ENCODE measurements at regions not wholly inside any gene's neighbourhood (a gene's known extent, or its start where the extent isn't known, plus 50 kb on each side); places are given as distances from the start of the nearest gene placed in this dataset.
A peak's percentile ranks its signal among the peaks of the same experiment; 100 is the strongest.

DNA sequence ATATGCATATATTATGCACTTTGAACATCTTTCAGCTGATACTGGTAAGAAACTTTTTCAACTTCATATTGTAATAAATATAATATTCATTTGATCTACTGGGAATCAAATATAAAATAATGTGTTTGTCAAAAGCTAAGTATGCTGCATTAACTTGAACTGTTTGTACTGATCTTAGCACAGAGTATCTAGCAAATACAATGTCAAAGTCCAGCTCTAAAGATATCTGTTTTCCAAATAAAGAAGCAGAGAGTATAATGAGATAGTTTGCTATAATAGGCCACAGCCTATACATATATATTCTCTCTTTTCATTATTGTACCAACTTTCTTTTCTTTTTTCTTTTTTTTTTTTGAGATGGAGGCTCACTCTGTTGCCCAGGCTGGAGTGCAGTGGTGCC is 417.0 kb downstream of the TMEM161B start:
- CTCF ChIA-PET, result no interaction called here
- POLR2A ChIA-PET (ENCODE audit: low non-redundant PET), result no interaction called here
- no TSS peak for BruUV-seq (replicated peaks)
- H3K36me3 ChIP-seq (ENCODE audit: insufficient read depth, low read length, poor library complexity, severe bottlenecking), result no peaks in the 10 kb centered on the region
- no peak overlapping the region for H3K27ac ChIP-seq (ENCODE audit: low read depth, low read length, poor library complexity, severe bottlenecking)
- no peaks in the 10 kb centered on the region for H3K9me3 ChIP-seq (ENCODE audit: low read depth, low read length, poor library complexity, severe bottlenecking)
- intact Hi-C loops (cut with micrococcal nuclease; ENCODE audit: unreplicated experiment), result no loop called here
- DNase-seq (ENCODE audit: low spot score), result no peak
- no peak overlapping the region for H3K4me3 ChIP-seq (ENCODE audit: low read depth, low read length, poor library complexity, severe bottlenecking)
- H3K4me1 ChIP-seq (ENCODE audit: insufficient read depth, low read length, poor library complexity, severe bottlenecking), result no peaks in the 10 kb centered on the region
- no peaks in the 10 kb centered on the region for H3K27me3 ChIP-seq (replicated peaks; ENCODE audit: insufficient read depth, low read depth, low read length, poor library complexity)
- no peak for TF ChIP-seq CTCF (conservative IDR thresholded peaks at IDR 0.05; ENCODE audit: low read depth, low read length)
- no peak for TF ChIP-seq EZH2 (IDR thresholded peaks at IDR 0.05; ENCODE audit: borderline replicate concordance, low read depth, low read length, poor library complexity, severe bottlenecking)

GRCh38 chr5:87850843-87851242 is 417.8 kb downstream of the TMEM161B start:
- Histone ChIP-seq H3K27ac (ENCODE audit: low read depth, low read length, poor library complexity, severe bottlenecking) (no peak overlapping the region), H3K36me3 (ENCODE audit: insufficient read depth, low read length, poor library complexity, severe bottlenecking) (no peaks in the 10 kb centered on the region), H3K27me3 (replicated peaks; ENCODE audit: insufficient read depth, low read depth, low read length, poor library complexity) (no peaks in the 10 kb centered on the region), H3K9me3 (ENCODE audit: low read depth, low read length, poor library complexity, severe bottlenecking) (no peaks in the 10 kb centered on the region), H3K4me3 (ENCODE audit: low read depth, low read length, poor library complexity, severe bottlenecking) (no peak overlapping the region), H3K4me1 (ENCODE audit: insufficient read depth, low read length, poor library complexity, severe bottlenecking) (no peaks in the 10 kb centered on the region)
- ChIA-PET CTCF (no interaction called here), POLR2A (ENCODE audit: low non-redundant PET) (no interaction called here)
- intact Hi-C loops (cut with micrococcal nuclease; ENCODE audit: unreplicated experiment), result no loop called here
- BruUV-seq (replicated peaks), result no TSS peak
- TF ChIP-seq EZH2 (IDR thresholded peaks at IDR 0.05; ENCODE audit: borderline replicate concordance, low read depth, low read length, poor library complexity, severe bottlenecking) (no peak), CTCF (conservative IDR thresholded peaks at IDR 0.05; ENCODE audit: low read depth, low read length) (no peak)
- no peak for DNase-seq (ENCODE audit: low spot score)

- BruUV-seq (replicated peaks), result no TSS peak
- no peak for TF ChIP-seq EZH2 (IDR thresholded peaks at IDR 0.05; ENCODE audit: borderline replicate concordance, low read depth, low read length, poor library complexity, severe bottlenecking)
- TF ChIP-seq CTCF (conservative IDR thresholded peaks at IDR 0.05; ENCODE audit: low read depth, low read length), result no peak
- POLR2A ChIA-PET (ENCODE audit: low non-redundant PET), result no interaction called here
- Histone ChIP-seq H3K36me3 (ENCODE audit: insufficient read depth, low read length, poor library complexity, severe bottlenecking) (no peaks in the 10 kb centered on the region), H3K9me3 (ENCODE audit: low read depth, low read length, poor library complexity, severe bottlenecking) (no peaks in the 10 kb centered on the region), H3K27ac (ENCODE audit: low read depth, low read length, poor library complexity, severe bottlenecking) (no peak overlapping the region), H3K27me3 (replicated peaks; ENCODE audit: insufficient read depth, low read depth, low read length, poor library complexity) (no peaks in the 10 kb centered on the region), H3K4me1 (ENCODE audit: insufficient read depth, low read length, poor library complexity, severe bottlenecking) (no peaks in the 10 kb centered on the region), H3K4me3 (ENCODE audit: low read depth, low read length, poor library complexity, severe bottlenecking) (no peak overlapping the region)
- intact Hi-C loops (cut with micrococcal nuclease; ENCODE audit: unreplicated experiment), result no loop called here
- CTCF ChIA-PET, result no interaction called here
- peak; percentile 52 for DNase-seq (ENCODE audit: low spot score)
These were observed 422.9 kb downstream of the TMEM161B start for GRCh38 chr5:87845734-87846133.

Data from A673 (cell line).